GM12878 (cell line): ENCODE measurements at regions not wholly inside any gene's neighbourhood (a gene's known extent, or its start where the extent isn't known, plus 50 kb on each side); places are given as distances from the start of the nearest gene placed in this dataset.

Experiments
- MXI1 ChIP-seq: fragments of 150-350 bp; IDR thresholded peaks from 2 replicates; pipeline ENCODE4 v1.6.1; 2011; ENCODE audit warnings: low read depth, mild to moderate bottlenecking, inconsistent platforms, low read length, improper control_type of control experiment
- MYC ChIP-seq: IDR thresholded peaks from 2 replicates; pipeline ENCODE4 v1.6.1; 2011; ENCODE audit warnings: mild to moderate bottlenecking, low read length, moderate library complexity, inconsistent platforms; ENCODE audit not compliant: insufficient read depth, insufficient replicate concordance, insufficient read length, severe bottlenecking
- NFXL1 ChIP-seq: fragments of 450-650 bp; IDR thresholded peaks from 2 replicates; pipeline ENCODE4 v1.6.1; 2017; ENCODE audit warnings: antibody characterized with exemption, mild to moderate bottlenecking, borderline replicate concordance
- NR2C2 ChIP-seq: IDR thresholded peaks from 2 replicates; pipeline ENCODE4 v1.6.1; 2011; ENCODE audit warnings: borderline replicate concordance, low read depth; ENCODE audit not compliant: control insufficient read depth, insufficient read length
- POLR2A ChIP-seq: IDR thresholded peaks from 2 replicates; pipeline ENCODE4 v1.6.1; 2011; ENCODE audit warnings: low read depth, mild to moderate bottlenecking, low read length
- POLR2AphosphoS2 ChIP-seq: IDR thresholded peaks from 2 replicates; pipeline ENCODE4 v1.6.1; 2011; ENCODE audit warnings: low read depth, mild to moderate bottlenecking, low read length, improper control_type of control experiment, moderate library complexity
- POLR2AphosphoS5 ChIP-seq: IDR thresholded peaks from 2 replicates; pipeline ENCODE4 v1.6.1; 2011; ENCODE audit warnings: mild to moderate bottlenecking, low read length, inconsistent platforms
- RAD21 ChIP-seq: IDR thresholded peaks from 2 replicates; pipeline ENCODE4 v1.6.1; 2011; ENCODE audit warnings: mild to moderate bottlenecking, low read depth, low read length, moderate library complexity; ENCODE audit not compliant: insufficient read depth
- SRF ChIP-seq, 2 experiments: IDR thresholded peaks; 2 replicates each; pipeline ENCODE4 v1.6.1; 2011; ENCODE audit warnings: low read depth in 2 of 2, low read length in 2 of 2, mild to moderate bottlenecking in 1 of 2, moderate library complexity in 1 of 2
- TAF1 ChIP-seq: IDR thresholded peaks from 2 replicates; pipeline ENCODE4 v1.6.1; 2011; ENCODE audit warnings: mild to moderate bottlenecking, low read depth, low read length, borderline replicate concordance
- ZZZ3 ChIP-seq: IDR thresholded peaks from 2 replicates; pipeline ENCODE4 v1.6.1; 2011; ENCODE audit warnings: low read depth; ENCODE audit not compliant: control insufficient read depth, insufficient read length
- TF ChIP-seq, protein P1 (sequence below): IDR thresholded peaks from 2 replicates; pipeline ENCODE4 v1.6.1; 2011; ENCODE audit warnings: mild to moderate bottlenecking, low read depth, low read length, moderate library complexity; ENCODE audit not compliant: insufficient replicate concordance
- TF ChIP-seq, protein P2 (sequence below), 3 experiments: IDR thresholded peaks in 2 of 3; conservative IDR thresholded peaks in 1 of 3; 2 replicates each; pipeline ENCODE4 v1.5.1; 2011; ENCODE audit warnings: low read depth in 3 of 3, low read length in 3 of 3, mild to moderate bottlenecking in 3 of 3, control low read depth in 2 of 3, moderate library complexity in 2 of 3, inconsistent platforms in 1 of 3, mixed read lengths in 1 of 3; ENCODE audit not compliant: control insufficient read depth in 2 of 3, insufficient read depth in 1 of 3; ENCODE audit errors: extremely low read depth in 1 of 3

DNA sequence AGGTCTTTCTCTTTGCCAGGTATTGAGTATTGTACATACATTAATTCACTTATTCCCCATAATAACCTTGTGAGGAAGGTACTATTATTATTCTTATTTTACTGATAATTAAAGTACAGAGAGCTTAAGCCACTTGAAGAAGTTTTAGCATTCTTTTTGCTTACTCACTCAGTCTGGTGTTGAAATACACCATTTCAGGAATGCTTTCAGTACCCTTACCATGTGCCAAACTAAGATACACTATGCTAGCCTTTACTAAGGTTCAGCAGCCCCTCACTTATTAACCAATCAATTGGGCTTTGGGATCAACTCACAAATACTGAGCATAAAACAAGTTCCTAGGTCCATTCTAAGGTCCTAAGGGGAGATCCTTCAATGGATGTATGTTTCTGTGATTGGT is 179.0 kb upstream of the FGF13 start:
- no peak for TF ChIP-seq POLR2A
- TF ChIP-seq, protein P1, sequence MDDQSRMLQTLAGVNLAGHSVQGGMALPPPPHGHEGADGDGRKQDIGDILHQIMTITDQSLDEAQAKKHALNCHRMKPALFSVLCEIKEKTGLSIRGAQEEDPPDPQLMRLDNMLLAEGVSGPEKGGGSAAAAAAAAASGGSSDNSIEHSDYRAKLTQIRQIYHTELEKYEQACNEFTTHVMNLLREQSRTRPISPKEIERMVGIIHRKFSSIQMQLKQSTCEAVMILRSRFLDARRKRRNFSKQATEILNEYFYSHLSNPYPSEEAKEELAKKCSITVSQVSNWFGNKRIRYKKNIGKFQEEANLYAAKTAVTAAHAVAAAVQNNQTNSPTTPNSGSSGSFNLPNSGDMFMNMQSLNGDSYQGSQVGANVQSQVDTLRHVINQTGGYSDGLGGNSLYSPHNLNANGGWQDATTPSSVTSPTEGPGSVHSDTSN = no peak
- TF ChIP-seq, protein P2, sequence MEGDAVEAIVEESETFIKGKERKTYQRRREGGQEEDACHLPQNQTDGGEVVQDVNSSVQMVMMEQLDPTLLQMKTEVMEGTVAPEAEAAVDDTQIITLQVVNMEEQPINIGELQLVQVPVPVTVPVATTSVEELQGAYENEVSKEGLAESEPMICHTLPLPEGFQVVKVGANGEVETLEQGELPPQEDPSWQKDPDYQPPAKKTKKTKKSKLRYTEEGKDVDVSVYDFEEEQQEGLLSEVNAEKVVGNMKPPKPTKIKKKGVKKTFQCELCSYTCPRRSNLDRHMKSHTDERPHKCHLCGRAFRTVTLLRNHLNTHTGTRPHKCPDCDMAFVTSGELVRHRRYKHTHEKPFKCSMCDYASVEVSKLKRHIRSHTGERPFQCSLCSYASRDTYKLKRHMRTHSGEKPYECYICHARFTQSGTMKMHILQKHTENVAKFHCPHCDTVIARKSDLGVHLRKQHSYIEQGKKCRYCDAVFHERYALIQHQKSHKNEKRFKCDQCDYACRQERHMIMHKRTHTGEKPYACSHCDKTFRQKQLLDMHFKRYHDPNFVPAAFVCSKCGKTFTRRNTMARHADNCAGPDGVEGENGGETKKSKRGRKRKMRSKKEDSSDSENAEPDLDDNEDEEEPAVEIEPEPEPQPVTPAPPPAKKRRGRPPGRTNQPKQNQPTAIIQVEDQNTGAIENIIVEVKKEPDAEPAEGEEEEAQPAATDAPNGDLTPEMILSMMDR (IDR thresholded peaks at IDR 0.05 in 2 of 3, conservative IDR thresholded peaks at IDR 0.05 in 1 of 3; ENCODE audit: control insufficient read depth in 2 of 3, extremely low read depth in 1 of 3, insufficient read depth in 1 of 3, low read depth in 3 of 3, low read length in 3 of 3) = no peak
- TF ChIP-seq POLR2AphosphoS2 = no peak
- TF ChIP-seq RAD21 = no peak
- TF ChIP-seq MYC = no peak
- TF ChIP-seq ZZZ3 = no peak
- no peak for TF ChIP-seq TAF1
- TF ChIP-seq SRF (IDR thresholded peaks at IDR 0.05; ENCODE audit: low read depth in 2 of 2, low read length in 2 of 2) = no peak
- no peak for TF ChIP-seq MXI1
- no peak for TF ChIP-seq POLR2AphosphoS5
- TF ChIP-seq NR2C2 = no peak
- TF ChIP-seq NFXL1 = no peak
